Peyer's patch (tissue), 4 donors: ENCODE measurements at regions not wholly inside any gene's neighbourhood (a gene's known extent, or its start where the extent isn't known, plus 50 kb on each side); places are given as distances from the start of the nearest gene placed in this dataset.

ENCODE experiments used
- DNase-seq, 3 donors: peaks; one replicate each; pipeline ENCODE4 v3.0.0-alpha.2; 2017 to 2019
- H3K27ac ChIP-seq, 4 donors: fragments of 200-600 bp; sonication (generic); one replicate each; pipeline ENCODE4 v1.5.1; 2016 to 2019
- H3K27me3 ChIP-seq, 2 donors: fragments of 200-600 bp; sonication (generic); one replicate each; pipeline ENCODE4 v1.5.1; 2019
- H3K36me3 ChIP-seq, 3 donors: fragments of 200-600 bp; sonication (generic); one replicate each; pipeline ENCODE4 v1.5.1; 2016 to 2019
- H3K4me1 ChIP-seq, 4 donors: fragments of 200-600 bp; sonication (generic); one replicate each; pipeline ENCODE4 v1.5.1; 2016 to 2019
- H3K4me3 ChIP-seq, 4 donors: fragments of 200-600 bp; sonication (generic); 1 replicate in 3 of 4; 2 replicates in 1 of 4; pipeline ENCODE4 v1.5.1; 2016 to 2019; ENCODE audit warnings: mild to moderate bottlenecking in 1 of 4
- H3K9me3 ChIP-seq, 4 donors: fragments of 200-600 bp; sonication (generic); one replicate each; pipeline ENCODE4 v1.5.1; 2016 to 2019; ENCODE audit warnings: mild to moderate bottlenecking in 1 of 4
- CTCF ChIP-seq, 6 experiments: fragments of 450-650 bp in 4 of 6; fragments of 200-600 bp in 2 of 6; sonication (generic) in 1 of 6; IDR thresholded peaks; one replicate each; pipeline ENCODE4 v1.5.1; 2017 to 2019; ENCODE audit warnings: antibody characterized with exemption in 6 of 6, mild to moderate bottlenecking in 3 of 6, moderate library complexity in 1 of 6
- POLR2A ChIP-seq, 2 donors: fragments of 450-650 bp; IDR thresholded peaks; one replicate each; pipeline ENCODE4 v1.5.1; 2017; ENCODE audit warnings: antibody characterized with exemption in 2 of 2, mild to moderate bottlenecking in 2 of 2, moderate library complexity in 2 of 2

GRCh38 chr2:41488888-41489287 lies 558.9 kb upstream of the PKDCC start:
- no peaks in the 10 kb centered on the region for H3K27me3 ChIP-seq
- no peaks in the 10 kb centered on the region for H3K4me1 ChIP-seq
- no peak overlapping the region for H3K4me3 ChIP-seq
- TF ChIP-seq CTCF (IDR thresholded peaks at IDR 0.05): no peak
- no peaks in the 10 kb centered on the region for H3K36me3 ChIP-seq
- H3K9me3 ChIP-seq: peaks cover 0 to 2% (median under 1%) of the 10 kb centered on the region in 4 donors
- no peak for DNase-seq
- H3K27ac ChIP-seq: no peak overlapping the region

- H3K27ac ChIP-seq: no peak overlapping the region
- no peak for DNase-seq
- no peaks in the 10 kb centered on the region for H3K27me3 ChIP-seq
- H3K36me3 ChIP-seq: no peaks in the 10 kb centered on the region
- no peaks in the 10 kb centered on the region for H3K4me1 ChIP-seq
- TF ChIP-seq POLR2A (IDR thresholded peaks at IDR 0.05) (no peak), CTCF (IDR thresholded peaks at IDR 0.05) (no peak)
- H3K4me3 ChIP-seq: no peak overlapping the region
- peaks cover 0 to 8% (median 4%) of the 10 kb centered on the region in 4 donors for H3K9me3 ChIP-seq
Measured at GRCh38 chr2:41489638-41490037, 558.2 kb upstream of the PKDCC start.

GRCh38 chr2:41495050-41495449 lies 552.8 kb upstream of the PKDCC start:
- H3K36me3 ChIP-seq: no peaks in the 10 kb centered on the region
- peaks cover 0 to 35% (median 10%) of the 10 kb centered on the region in 4 donors for H3K9me3 ChIP-seq
- H3K4me3 ChIP-seq: no peak overlapping the region
- no peaks in the 10 kb centered on the region for H3K4me1 ChIP-seq
- no peaks in the 10 kb centered on the region for H3K27me3 ChIP-seq
- TF ChIP-seq POLR2A (IDR thresholded peaks at IDR 0.05) (no peak), CTCF (IDR thresholded peaks at IDR 0.05) (no peak)
- H3K27ac ChIP-seq: no peak overlapping the region
- no peak for DNase-seq

GRCh38 chr2:41496908-41497307 lies 550.9 kb upstream of the PKDCC start:
- TF ChIP-seq POLR2A (IDR thresholded peaks at IDR 0.05): no peak
- TF ChIP-seq CTCF (IDR thresholded peaks at IDR 0.05): no peak
- Histone ChIP-seq H3K9me3 (peaks cover 0 to 35% (median 10%) of the 10 kb centered on the region in 4 donors), H3K4me1 (no peaks in the 10 kb centered on the region), H3K27me3 (no peaks in the 10 kb centered on the region), H3K27ac (no peak overlapping the region), H3K36me3 (no peaks in the 10 kb centered on the region), H3K4me3 (no peak overlapping the region)
- DNase-seq: no peak

- H3K36me3 ChIP-seq: no peaks in the 10 kb centered on the region
- no peaks in the 10 kb centered on the region for H3K27me3 ChIP-seq
- H3K9me3 ChIP-seq: peaks cover 0 to 35% (median 9%) of the 10 kb centered on the region in 4 donors
- TF ChIP-seq POLR2A (IDR thresholded peaks at IDR 0.05) (no peak), CTCF (IDR thresholded peaks at IDR 0.05) (no peak)
- no peaks in the 10 kb centered on the region for H3K4me1 ChIP-seq
- no peak overlapping the region for H3K4me3 ChIP-seq
- DNase-seq: no peak
- H3K27ac ChIP-seq: no peak overlapping the region
Measured at GRCh38 chr2:41498781-41499180, 549.0 kb upstream of the PKDCC start.

- H3K9me3 ChIP-seq: peaks cover 0 to 16% (median 0%) of the 10 kb centered on the region in 4 donors
- DNase-seq: no peak
- H3K4me1 ChIP-seq: no peaks in the 10 kb centered on the region
- no peaks in the 10 kb centered on the region for H3K36me3 ChIP-seq
- no peak overlapping the region for H3K4me3 ChIP-seq
- H3K27ac ChIP-seq: no peak overlapping the region
- no peak for TF ChIP-seq CTCF (IDR thresholded peaks at IDR 0.05)
- no peak for TF ChIP-seq POLR2A (IDR thresholded peaks at IDR 0.05)
- H3K27me3 ChIP-seq: no peaks in the 10 kb centered on the region
Measured at GRCh38 chr2:41500895-41501294, 546.9 kb upstream of the PKDCC start.
